H1 (cell line): ENCODE measurements at regions not wholly inside any gene's neighbourhood (a gene's known extent, or its start where the extent isn't known, plus 50 kb on each side); places are given as distances from the start of the nearest gene placed in this dataset.

Experiments used
- BRCA1 ChIP-seq: IDR thresholded peaks from 2 replicates; pipeline ENCODE4 v1.6.1; 2012; ENCODE audit warnings: low read depth, low read length, improper control_type of control experiment
- CEBPB ChIP-seq: IDR thresholded peaks from 2 replicates; pipeline ENCODE4 v1.6.1; 2012; ENCODE audit warnings: low read depth, low read length
- CHD7 ChIP-seq: fragments of 300-600 bp; sonication (generic); IDR thresholded peaks from 2 replicates; pipeline ENCODE4 v1.7.1; 2012; ENCODE audit warnings: low read length, moderate library complexity, mild to moderate bottlenecking, inconsistent platforms; ENCODE audit not compliant: insufficient replicate concordance
- CREB1 ChIP-seq: IDR thresholded peaks from 2 replicates; pipeline ENCODE4 v1.6.1; 2012; ENCODE audit warnings: inconsistent platforms
- CTCF ChIP-seq, 3 experiments: IDR thresholded peaks; 1 replicate in 2 of 3; 2 replicates in 1 of 3; pipeline versions ENCODE4 v1.5.1 to v1.6.1; 2011; ENCODE audit warnings: low read length in 3 of 3, mild to moderate bottlenecking in 3 of 3, inconsistent platforms in 2 of 3, low read depth in 1 of 3, moderate library complexity in 1 of 3; ENCODE audit not compliant: insufficient read depth in 1 of 3; ENCODE audit errors: control extremely low read depth in 1 of 3

- TF ChIP-seq CEBPB (no peak), CREB1 (no peak), CTCF (IDR thresholded peaks at IDR 0.05; ENCODE audit: control extremely low read depth in 1 of 3, insufficient read depth in 1 of 3, low read depth in 1 of 3, low read length in 3 of 3) (no peak), BRCA1 (no peak), CHD7 (no peak)
Observed at GRCh38 chr3:106794442-106794841, 582.8 kb upstream of the CCDC54 start.
